ENCODE measurements at regions not wholly inside any gene's neighbourhood (a gene's known extent, or its start where the extent isn't known, plus 50 kb on each side); places are given as distances from the start of the nearest gene placed in this dataset.

- no peak for DNase-seq
These were observed 403.1 kb upstream of the CDH11 start for GRCh38 chr16:65524997-65525396.

DNA sequence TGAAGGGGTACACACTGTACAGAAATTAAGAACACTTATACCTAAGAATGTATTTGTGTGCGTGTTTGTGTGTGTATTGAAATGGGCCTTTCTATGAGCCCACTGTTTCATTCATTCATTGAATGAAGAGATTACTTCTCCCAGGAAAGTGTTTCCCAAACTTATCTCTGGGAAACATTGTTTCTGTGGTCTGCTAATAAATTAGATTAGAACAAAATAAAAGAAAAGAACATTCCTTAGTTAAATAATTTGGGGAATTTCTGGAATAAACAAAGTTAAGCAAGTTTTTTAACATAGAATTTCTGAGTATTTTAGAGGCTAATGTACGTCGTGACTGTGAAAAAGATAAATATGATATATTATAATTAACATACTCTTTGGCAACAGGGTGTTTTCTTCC is 402.4 kb upstream of the CDH11 start:
- DNase-seq, result no peak

DNA sequence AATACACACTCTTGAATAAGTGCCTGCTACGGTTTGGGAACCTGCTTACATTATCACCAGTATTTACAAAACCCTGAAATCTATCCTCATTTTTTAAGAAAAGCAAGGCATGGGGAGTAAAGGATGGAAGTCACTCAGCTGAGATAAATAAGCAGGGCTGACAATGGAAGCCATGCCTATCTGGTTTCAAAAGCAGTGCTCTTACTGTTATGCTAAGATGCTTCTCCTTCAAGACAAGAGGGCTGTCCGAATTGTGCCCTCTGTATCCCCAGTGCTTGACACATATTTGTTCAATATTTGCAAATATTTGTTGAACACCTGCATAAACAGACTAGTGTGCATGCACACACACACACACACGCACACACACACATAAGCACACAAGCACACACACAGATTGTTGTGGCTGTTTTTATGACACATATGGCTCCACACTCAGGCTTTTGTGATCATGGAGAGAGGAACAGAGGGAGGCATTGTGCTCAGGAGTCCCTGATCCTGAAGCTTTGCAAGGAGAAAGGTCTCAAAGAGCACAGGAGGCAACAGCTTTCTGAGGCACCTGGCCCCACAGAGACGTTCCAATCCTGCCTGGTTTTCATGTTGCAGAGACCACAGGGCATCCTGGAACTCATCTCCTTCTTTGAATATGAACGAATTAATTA is 401.6 kb upstream of the CDH11 start:
- no peak for DNase-seq

- DNase-seq, result no peak
These were observed 400.5 kb upstream of the CDH11 start for GRCh38 chr16:65522412-65522811.

DNA sequence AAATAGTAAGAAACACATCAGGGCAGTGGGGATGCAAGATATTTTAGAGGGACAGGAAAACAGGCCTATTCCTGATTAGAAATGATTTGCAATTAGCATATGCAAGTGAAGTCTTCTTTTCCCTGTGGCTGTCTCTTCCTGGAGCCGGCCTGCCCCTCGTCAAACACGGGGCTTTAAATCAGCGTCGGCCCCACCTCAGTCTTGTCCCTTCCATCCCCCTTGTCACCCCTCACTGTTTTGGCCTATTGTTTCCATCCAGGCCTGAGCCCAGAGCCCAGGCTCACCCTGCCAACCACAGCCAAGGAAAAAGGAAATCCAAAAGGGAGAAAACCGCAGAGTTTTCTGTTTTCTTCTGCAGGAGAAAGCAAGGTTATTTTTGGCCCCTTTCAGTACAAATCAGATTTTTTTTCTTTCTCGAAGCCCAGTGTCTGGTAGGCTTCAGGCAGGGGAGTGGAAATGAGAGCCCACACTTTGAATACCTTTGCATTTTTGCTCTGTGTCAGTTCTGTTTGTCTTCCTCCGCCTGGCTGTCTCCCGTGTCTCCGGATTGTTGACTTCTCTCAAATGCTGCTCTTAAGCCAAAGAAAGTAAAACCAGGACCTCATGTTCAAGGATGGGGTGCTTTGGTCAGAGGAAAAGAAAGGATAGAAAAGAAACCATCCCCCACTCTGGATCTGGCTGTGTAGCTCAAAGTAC is 399.9 kb upstream of the CDH11 start:
- DNase-seq, result no peak

- no peak for DNase-seq
These were observed 397.5 kb upstream of the CDH11 start for GRCh38 chr16:65519402-65519801.

GRCh38 chr16:65515193-65515592 is 393.3 kb upstream of the CDH11 start:
- DNase-seq, result no peak

GRCh38 chr16:65510850-65511249 is 389.0 kb upstream of the CDH11 start:
- DNase-seq, result no peak

GRCh38 chr16:65510241-65510640 is 388.4 kb upstream of the CDH11 start:
- no peak for DNase-seq

- no peak for DNase-seq
These were observed 387.3 kb upstream of the CDH11 start for GRCh38 chr16:65509172-65509571.

DNA sequence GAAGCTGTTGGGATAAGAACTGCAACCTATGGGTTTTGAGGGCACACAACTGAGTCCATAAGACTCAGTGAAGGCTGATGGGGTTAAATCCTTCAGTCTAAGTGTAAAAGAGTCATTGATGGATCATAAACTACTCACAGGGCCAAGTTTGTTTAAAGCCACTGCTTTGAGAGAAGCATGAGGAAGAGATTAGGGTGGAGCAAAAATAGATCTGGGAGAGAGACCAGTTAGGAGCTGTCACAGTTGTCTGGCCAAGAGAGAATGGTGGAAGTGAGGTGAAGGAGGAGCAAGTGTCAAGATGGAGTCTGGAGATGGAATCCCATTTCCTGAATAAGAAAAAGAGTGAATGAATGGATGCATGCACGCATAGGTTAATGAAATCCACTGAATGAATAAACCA is 379.1 kb upstream of the CDH11 start:
- DNase-seq, result no peak

GRCh38 chr16:65500007-65500406 is 378.1 kb upstream of the CDH11 start:
- no peak for DNase-seq

GRCh38 chr16:65499566-65499965 is 377.7 kb upstream of the CDH11 start:
- DNase-seq, result no peak

- no peak for DNase-seq
These were observed 375.7 kb upstream of the CDH11 start for GRCh38 chr16:65497571-65497970.

- DNase-seq, result no peak
These were observed 373.2 kb upstream of the CDH11 start for GRCh38 chr16:65495106-65495505.

- no peak for DNase-seq
These were observed 372.7 kb upstream of the CDH11 start for GRCh38 chr16:65494609-65495008.

GRCh38 chr16:65494080-65494479 is 372.2 kb upstream of the CDH11 start:
- DNase-seq, result no peak

- no peak for DNase-seq
These were observed 368.4 kb upstream of the CDH11 start for GRCh38 chr16:65490286-65490685.

GRCh38 chr16:65489531-65490023 is 367.7 kb upstream of the CDH11 start:
- DNase-seq, result no peak

- no peak for DNase-seq
These were observed 365.4 kb upstream of the CDH11 start for GRCh38 chr16:65487231-65487630.

DNA sequence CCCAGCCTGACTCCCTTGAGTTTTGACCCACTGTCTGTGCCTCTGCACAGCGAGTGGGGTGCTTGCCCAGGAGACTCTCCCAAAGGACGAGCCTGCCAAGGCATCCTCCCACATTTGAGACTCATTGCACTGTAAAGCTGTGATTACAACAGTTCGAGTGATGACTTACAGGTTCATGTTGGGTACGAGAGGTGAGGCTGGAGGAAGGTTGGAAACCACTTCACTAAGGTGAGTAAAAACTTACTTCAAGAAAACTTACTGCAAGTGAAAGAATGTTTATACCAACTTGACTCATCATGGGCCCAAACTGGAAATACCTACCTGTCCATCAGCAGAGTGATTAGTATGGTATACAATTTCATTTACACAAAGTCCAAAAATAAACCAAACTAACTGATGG is 360.1 kb upstream of the CDH11 start:
- DNase-seq, result no peak

GRCh38 chr16:65480281-65481091 is 358.6 kb upstream of the CDH11 start:
- no peak for DNase-seq

- DNase-seq, result no peak
These were observed 354.6 kb upstream of the CDH11 start for GRCh38 chr16:65476448-65476955.

DNA sequence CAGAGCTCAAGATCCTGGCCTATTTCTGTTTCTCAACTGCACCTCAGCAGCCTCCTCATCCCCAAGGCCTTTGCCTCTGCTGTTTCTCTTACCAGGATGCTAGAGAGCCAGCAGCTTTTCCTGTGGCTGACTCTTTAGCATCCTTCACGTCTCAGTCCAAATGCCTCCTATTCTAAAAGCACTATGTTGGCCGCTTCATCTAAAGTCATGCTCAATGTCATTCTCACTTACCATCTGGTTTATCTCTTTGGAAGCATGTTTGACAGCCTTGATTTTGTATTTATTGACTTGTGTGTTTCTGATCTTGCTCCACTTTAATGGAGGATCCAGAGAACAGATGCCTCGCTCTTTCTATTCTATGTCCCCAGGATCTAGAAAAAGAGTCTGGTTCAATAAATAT is 351.8 kb upstream of the CDH11 start:
- DNase-seq, result no peak

Data from stimulated activated CD4-positive, alpha-beta T cell treated with anti-CD3 and anti-CD28 coated beads, Interleukin-4, amount 100 ng/mL, for 4 hours (primary cell).